Cardiac fibroblast (primary cell): ENCODE measurements at regions not wholly inside any gene's neighbourhood (a gene's known extent, or its start where the extent isn't known, plus 50 kb on each side); places are given as distances from the start of the nearest gene placed in this dataset.

ENCODE experiments used
- DNase-seq, 2 donors: peaks; one replicate each; pipeline versions ENCODE4 v3.0.0 to v3.0.0-alpha.2; 2010; ENCODE audit warnings: low read depth in 2 of 2
- H3K4me3 ChIP-seq, 2 donors: replicated peaks in 1 of 2; 1 replicate in 1 of 2; 2 replicates in 1 of 2; pipeline ENCODE4 v1.5.1; 2011; ENCODE audit warnings: low read depth in 2 of 2, low read length in 2 of 2, mild to moderate bottlenecking in 2 of 2, moderate library complexity in 1 of 2
- TF ChIP-seq, protein P1 (sequence below): IDR thresholded peaks from one replicate; pipeline ENCODE4 v1.5.1; 2011; ENCODE audit warnings: low read depth, mild to moderate bottlenecking, low read length, inconsistent platforms

DNA sequence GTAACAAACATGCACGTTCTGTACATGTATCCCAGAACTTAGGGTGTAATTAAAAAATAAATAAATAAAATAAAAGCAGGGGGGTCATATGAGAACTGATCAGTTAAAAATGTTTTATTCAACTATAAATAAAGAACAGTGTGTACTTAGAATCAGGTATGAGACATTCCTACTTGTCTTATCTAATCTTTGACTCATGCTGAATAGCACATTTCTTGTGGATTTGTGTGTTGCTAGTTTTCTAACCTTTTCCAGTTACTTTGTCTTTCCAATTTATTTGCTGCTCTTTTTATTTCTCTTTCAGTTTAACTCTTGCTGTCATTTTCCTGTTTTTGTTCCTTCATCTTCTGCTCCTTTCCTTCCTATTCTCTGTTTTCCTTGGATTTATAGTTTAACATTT lies 1917.1 kb upstream of the CDH6 start:
- no peak for DNase-seq
- TF ChIP-seq, protein P1, sequence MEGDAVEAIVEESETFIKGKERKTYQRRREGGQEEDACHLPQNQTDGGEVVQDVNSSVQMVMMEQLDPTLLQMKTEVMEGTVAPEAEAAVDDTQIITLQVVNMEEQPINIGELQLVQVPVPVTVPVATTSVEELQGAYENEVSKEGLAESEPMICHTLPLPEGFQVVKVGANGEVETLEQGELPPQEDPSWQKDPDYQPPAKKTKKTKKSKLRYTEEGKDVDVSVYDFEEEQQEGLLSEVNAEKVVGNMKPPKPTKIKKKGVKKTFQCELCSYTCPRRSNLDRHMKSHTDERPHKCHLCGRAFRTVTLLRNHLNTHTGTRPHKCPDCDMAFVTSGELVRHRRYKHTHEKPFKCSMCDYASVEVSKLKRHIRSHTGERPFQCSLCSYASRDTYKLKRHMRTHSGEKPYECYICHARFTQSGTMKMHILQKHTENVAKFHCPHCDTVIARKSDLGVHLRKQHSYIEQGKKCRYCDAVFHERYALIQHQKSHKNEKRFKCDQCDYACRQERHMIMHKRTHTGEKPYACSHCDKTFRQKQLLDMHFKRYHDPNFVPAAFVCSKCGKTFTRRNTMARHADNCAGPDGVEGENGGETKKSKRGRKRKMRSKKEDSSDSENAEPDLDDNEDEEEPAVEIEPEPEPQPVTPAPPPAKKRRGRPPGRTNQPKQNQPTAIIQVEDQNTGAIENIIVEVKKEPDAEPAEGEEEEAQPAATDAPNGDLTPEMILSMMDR = no peak
- no peak overlapping the region for H3K4me3 ChIP-seq

DNA sequence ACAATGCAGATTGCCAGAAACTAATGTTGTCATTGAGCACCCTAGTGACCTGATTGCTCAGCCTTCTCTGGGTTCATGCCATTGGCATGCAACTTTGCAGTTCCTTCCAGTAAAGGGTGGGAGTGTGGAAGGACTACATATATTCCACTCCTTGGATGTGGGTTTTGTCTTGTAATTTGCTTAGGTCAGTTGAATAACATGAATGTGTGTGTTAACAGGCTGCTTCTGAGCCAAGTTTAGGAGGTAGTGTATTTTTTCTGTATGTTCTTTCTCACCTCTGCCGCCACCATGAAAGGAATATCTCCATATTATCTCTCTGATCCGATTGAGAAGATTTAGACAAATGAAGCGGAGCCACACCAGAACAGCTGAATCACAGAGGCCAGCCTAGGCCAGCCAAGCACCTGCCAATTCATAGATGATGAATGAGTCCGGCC lies 1929.6 kb upstream of the CDH6 start:
- no peak for DNase-seq
- no peak overlapping the region for H3K4me3 ChIP-seq
- TF ChIP-seq, protein P1 = no peak

DNA sequence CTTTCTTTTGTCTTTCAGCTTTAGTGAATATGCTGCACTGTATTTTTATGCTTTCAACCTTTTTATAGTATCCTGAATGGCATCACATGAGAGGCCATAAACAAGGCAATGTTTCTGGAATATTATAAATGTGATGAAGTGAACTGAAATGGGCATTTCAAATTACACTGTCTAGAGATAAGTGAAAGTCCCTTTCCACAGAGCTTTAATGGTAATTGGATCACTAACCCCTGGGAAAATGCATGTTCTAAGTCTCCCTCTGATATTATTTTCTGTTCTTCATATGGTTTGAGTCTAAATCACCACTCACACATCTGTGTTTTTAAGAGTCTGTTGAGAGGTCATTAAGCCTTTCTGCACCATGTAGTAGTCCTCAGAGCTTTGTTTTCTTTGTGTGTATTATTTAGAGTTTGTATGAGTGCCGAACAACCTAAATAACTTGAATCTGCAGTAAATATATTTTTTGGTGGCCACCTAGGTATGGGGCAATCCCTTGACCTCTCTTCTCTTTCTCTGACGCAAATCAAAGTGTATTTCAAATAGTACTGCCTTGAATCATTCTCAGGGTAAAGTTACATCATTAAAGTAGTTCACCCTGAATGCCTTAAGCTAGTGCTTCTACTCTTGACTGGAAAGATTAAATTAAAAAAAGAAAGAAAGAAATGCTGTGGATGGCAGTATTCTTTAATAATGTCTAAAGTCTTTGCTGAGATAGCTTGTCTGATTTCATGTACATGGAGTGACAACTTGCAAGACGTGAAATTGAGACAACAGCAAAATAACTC lies 1931.0 kb upstream of the CDH6 start:
- TF ChIP-seq, protein P1 = no peak

DNA sequence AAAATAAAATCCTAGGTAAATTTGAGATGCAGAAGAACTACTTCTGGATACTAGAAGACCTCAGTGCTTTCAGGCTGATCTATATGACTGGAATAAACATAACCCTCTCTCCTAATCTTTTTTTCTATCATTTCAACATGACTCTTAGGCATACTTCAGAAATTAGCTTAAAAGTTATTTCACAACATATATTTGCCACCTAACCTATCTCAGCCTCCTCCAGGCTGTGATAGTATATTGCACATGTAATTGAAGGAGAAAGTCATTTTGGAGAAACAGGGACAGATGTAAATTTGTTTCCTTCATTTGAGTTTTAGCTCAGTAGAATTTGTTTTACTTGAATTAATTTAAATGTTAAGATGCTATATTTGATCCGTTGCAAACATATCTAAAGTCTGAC lies 1932.3 kb upstream of the CDH6 start:
- TF ChIP-seq, protein P1 = no peak
- DNase-seq = no peak

More for the DNA sequence above, 1931.0 kb upstream of the CDH6 start:
- no peak for DNase-seq
- no peak overlapping the region for H3K4me3 ChIP-seq

DNA sequence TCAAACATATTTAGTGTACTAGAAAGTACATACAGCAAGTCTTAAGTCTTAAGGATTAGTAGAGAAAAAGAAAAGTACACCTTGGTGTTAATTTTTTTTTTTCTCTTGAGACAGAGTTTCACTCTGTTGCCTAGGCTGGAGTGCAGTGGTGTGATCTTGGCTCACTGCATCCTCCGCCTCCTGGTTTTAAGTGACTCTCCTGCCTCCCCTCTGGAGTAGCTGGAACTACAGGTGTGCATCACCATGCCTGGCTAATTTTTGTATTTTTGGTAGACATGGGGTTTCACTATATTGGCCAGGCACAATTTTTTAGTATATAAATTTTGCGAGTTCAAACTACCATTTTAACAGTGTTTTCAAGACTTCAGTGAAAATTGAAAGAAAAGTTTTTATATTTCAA lies 1941.1 kb upstream of the CDH6 start:
- TF ChIP-seq, protein P1 = no peak
- no peak overlapping the region for H3K4me3 ChIP-seq
- DNase-seq = no peak

More for the DNA sequence above, 1932.3 kb upstream of the CDH6 start:
- H3K4me3 ChIP-seq = no peak overlapping the region

DNA sequence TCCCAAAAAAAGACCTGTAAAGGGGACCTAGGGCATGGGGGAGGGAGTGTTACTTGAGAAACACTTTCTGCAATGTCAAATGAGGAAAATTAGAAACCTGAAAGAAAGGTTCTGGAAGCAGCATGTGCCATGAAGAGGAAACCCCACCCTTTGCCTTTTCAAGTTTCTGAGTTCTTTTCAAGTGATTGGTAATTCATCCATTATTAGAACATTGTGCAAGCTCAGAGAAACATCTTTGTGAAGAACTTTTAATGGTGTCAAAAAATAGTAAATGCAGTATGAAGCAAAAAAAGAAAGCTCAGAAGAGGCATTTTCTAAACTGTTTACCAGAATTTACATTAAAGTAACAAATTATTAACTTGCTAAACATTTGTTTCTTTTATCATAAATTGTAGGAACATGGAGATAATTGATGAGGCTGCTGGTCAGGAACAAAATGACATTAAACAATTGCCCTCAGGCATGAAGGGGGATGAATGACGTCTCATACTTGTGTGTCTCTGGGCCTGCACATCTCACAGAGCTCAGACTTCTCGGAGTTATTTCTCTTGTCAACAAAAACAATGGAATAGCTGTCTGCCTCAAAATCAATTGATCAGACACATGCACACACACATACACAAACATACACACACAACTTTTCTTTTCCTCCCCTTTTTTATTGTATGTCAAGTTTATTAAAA lies 1946.0 kb upstream of the CDH6 start:
- TF ChIP-seq, protein P1 = no peak
- H3K4me3 ChIP-seq = no peak overlapping the region
- no peak for DNase-seq
